ENCODE measurements at regions not wholly inside any gene's neighbourhood (a gene's known extent, or its start where the extent isn't known, plus 50 kb on each side); places are given as distances from the start of the nearest gene placed in this dataset.
"Not testable (repeated sequence)": the region's sequence is repeated elsewhere in the genome, so short reads cannot be mapped to it uniquely, and the experiment has no call there.

DNA sequence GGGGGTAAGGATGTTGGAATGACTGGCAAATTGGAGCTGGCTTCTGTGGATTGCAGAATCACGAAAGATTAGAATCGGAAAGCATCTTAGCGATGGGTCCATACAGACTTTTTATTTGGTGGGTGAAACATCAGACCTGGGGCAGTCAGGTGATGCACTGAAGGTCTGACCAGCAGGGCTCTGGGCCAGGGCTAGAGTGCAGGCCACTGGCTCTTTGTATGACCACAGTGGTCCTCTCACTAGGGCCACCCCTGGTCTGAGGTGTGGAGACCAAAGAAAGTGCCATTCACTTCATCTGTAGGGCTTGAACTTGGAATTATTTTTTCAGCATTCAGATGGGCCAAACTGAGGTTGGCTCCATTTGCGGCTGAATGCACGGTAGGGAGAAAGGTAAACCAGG, 306.4 kb downstream of the RPS6KC1 start:
- H3F3A ChIP-seq (ENCODE audit: insufficient read depth, low read length) = no peaks in the 10 kb centered on the region
- H3K4me1 ChIP-seq (ENCODE audit: insufficient read depth, low read length, severe bottlenecking) = no peaks in the 10 kb centered on the region
- H3K36me3 ChIP-seq (ENCODE audit: insufficient read depth, low read length) = no peaks in the 10 kb centered on the region
- H3K9me2 ChIP-seq (ENCODE audit: low read depth, low read length) = no peaks in the 10 kb centered on the region
- H3K4me3 ChIP-seq (ENCODE audit: low read depth, low read length, poor library complexity, severe bottlenecking) = no peak overlapping the region
- H3K27ac ChIP-seq (ENCODE audit: low read depth, low read length, poor library complexity, severe bottlenecking) = no peak overlapping the region
- no peaks in the 10 kb centered on the region for H3K9me3 ChIP-seq (ENCODE audit: low read length)
- no peaks in the 10 kb centered on the region for H3K79me2 ChIP-seq (ENCODE audit: insufficient read depth, low read length)
- H3K4me2 ChIP-seq (ENCODE audit: low read length) = no peak overlapping the region
- H2AFZ ChIP-seq (ENCODE audit: low read length) = no peak overlapping the region
- no peaks in the 10 kb centered on the region for H3K27me3 ChIP-seq (ENCODE audit: insufficient read depth, low read length)
- no peak overlapping the region for H3K9ac ChIP-seq (ENCODE audit: low read length)
- no peak for TF ChIP-seq EZH2 (IDR thresholded peaks at IDR 0.05; ENCODE audit: borderline replicate concordance, low read length)
- TF ChIP-seq, protein P1, sequence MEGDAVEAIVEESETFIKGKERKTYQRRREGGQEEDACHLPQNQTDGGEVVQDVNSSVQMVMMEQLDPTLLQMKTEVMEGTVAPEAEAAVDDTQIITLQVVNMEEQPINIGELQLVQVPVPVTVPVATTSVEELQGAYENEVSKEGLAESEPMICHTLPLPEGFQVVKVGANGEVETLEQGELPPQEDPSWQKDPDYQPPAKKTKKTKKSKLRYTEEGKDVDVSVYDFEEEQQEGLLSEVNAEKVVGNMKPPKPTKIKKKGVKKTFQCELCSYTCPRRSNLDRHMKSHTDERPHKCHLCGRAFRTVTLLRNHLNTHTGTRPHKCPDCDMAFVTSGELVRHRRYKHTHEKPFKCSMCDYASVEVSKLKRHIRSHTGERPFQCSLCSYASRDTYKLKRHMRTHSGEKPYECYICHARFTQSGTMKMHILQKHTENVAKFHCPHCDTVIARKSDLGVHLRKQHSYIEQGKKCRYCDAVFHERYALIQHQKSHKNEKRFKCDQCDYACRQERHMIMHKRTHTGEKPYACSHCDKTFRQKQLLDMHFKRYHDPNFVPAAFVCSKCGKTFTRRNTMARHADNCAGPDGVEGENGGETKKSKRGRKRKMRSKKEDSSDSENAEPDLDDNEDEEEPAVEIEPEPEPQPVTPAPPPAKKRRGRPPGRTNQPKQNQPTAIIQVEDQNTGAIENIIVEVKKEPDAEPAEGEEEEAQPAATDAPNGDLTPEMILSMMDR (IDR thresholded peaks at IDR 0.05; ENCODE audit: low read length) = no peak
- no peaks in the 10 kb centered on the region for H4K20me1 ChIP-seq (ENCODE audit: insufficient read depth, low read length)

DNA sequence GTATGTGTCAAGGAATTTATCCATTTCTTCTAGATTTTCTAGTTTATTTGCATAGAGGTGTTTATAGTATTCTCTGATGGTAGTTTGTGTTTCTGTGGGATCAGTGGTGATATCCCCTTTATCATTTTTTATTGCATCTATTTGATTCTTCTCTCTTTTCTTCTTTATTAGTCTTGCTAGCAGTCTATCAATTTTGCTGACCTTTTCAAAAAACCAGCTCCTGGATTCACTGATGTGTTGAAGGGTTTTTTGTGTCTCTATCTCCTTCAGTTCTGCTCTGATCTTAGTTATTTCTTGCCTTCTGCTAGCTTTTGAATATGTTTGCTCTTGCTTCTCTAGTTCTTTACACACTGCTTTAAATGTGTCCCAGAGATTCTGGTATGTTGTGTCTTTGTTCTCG, 307.3 kb downstream of the RPS6KC1 start:
- H2AFZ ChIP-seq (ENCODE audit: low read length); H3K4me2 ChIP-seq (ENCODE audit: low read length); H3K36me3 ChIP-seq (ENCODE audit: insufficient read depth, low read length); H3K27ac ChIP-seq (ENCODE audit: low read depth, low read length, poor library complexity, severe bottlenecking); H3F3A ChIP-seq (ENCODE audit: insufficient read depth, low read length); H3K27me3 ChIP-seq (ENCODE audit: insufficient read depth, low read length); H3K79me2 ChIP-seq (ENCODE audit: insufficient read depth, low read length); H3K9me3 ChIP-seq (ENCODE audit: low read length); H3K4me3 ChIP-seq (ENCODE audit: low read depth, low read length, poor library complexity, severe bottlenecking); H3K9ac ChIP-seq (ENCODE audit: low read length); H3K9me2 ChIP-seq (ENCODE audit: low read depth, low read length); H3K4me1 ChIP-seq (ENCODE audit: insufficient read depth, low read length, severe bottlenecking); H4K20me1 ChIP-seq (ENCODE audit: insufficient read depth, low read length): not testable (repeated sequence)

DNA sequence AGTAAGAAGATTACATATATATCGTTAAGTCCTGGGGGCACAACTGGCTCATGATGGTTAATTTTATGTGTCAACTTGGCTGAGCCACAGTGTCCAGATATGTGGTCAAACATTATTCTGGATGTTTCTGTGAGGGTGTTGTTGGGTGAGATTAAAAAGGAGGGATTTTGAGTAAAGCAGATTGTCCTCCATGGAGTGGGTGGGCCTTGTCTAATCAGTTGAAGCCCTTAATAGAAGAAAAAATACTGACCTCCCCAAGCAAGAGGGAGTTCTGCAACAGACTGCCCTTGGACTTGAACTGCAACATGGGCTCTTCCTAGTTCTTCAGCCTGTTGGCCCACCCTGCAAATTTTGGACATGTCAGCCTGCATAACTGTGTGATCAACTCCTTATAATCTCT, 311.6 kb downstream of the RPS6KC1 start:
- no peak overlapping the region for H2AFZ ChIP-seq (ENCODE audit: low read length)
- no peaks in the 10 kb centered on the region for H4K20me1 ChIP-seq (ENCODE audit: insufficient read depth, low read length)
- H3K79me2 ChIP-seq (ENCODE audit: insufficient read depth, low read length) = no peaks in the 10 kb centered on the region
- no peaks in the 10 kb centered on the region for H3K9me3 ChIP-seq (ENCODE audit: low read length)
- H3K27me3 ChIP-seq (ENCODE audit: insufficient read depth, low read length) = no peaks in the 10 kb centered on the region; the same call in 1 of the 2 replicates
- no peaks in the 10 kb centered on the region for H3K36me3 ChIP-seq (ENCODE audit: insufficient read depth, low read length)
- TF ChIP-seq, protein P1 (IDR thresholded peaks at IDR 0.05; ENCODE audit: low read length) = no peak
- TF ChIP-seq EZH2 (IDR thresholded peaks at IDR 0.05; ENCODE audit: borderline replicate concordance, low read length) = no peak
- no peaks in the 10 kb centered on the region for H3K4me1 ChIP-seq (ENCODE audit: insufficient read depth, low read length, severe bottlenecking)
- no peaks in the 10 kb centered on the region for H3K9me2 ChIP-seq (ENCODE audit: low read depth, low read length)
- H3K27ac ChIP-seq (ENCODE audit: low read depth, low read length, poor library complexity, severe bottlenecking) = no peak overlapping the region
- H3K4me2 ChIP-seq (ENCODE audit: low read length) = no peak overlapping the region
- no peak overlapping the region for H3K4me3 ChIP-seq (ENCODE audit: low read depth, low read length, poor library complexity, severe bottlenecking)
- no peak overlapping the region for H3K9ac ChIP-seq (ENCODE audit: low read length)
- no peaks in the 10 kb centered on the region for H3F3A ChIP-seq (ENCODE audit: insufficient read depth, low read length)

DNA sequence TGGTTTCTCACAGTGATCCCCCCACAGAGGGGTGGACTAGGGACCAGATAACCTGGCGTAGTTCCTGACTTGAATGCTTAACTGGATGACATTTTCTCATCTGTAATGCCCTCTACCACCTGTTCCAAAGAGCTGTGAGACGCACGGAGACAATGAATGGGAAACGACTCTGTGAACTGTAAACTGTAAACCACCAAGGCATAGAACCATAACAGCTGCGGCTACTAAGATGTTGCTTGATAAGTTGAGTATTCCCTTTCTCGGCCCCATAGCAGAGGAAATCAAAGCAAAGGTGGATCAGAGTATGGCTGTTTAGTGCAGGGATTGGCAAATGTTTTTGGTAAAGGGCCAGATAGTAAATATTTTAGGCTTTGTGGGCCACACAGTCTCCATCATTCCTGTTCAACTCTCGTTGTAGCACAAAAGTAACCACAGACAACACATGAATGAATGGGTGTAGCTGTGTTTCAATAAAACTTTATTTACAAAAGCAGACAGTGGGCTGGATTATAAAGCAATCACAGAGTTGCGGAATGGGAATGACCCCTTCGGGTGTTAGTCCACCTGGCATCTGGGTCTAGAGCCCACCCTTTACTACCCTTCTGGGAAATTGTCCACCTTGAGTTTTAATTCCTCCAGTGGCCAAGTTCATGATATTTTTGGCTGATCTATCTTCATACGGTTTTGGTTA, 315.2 kb downstream of the RPS6KC1 start:
- H4K20me1 ChIP-seq (ENCODE audit: insufficient read depth, low read length) = no peaks in the 10 kb centered on the region
- H3K9ac ChIP-seq (ENCODE audit: low read length) = no peak overlapping the region
- no peak for TF ChIP-seq EZH2 (IDR thresholded peaks at IDR 0.05; ENCODE audit: borderline replicate concordance, low read length)
- TF ChIP-seq, protein P1 (IDR thresholded peaks at IDR 0.05; ENCODE audit: low read length) = no peak
- no peaks in the 10 kb centered on the region; the same call in 1 of the 2 replicates for H3K27me3 ChIP-seq (ENCODE audit: insufficient read depth, low read length)
- H3K36me3 ChIP-seq (ENCODE audit: insufficient read depth, low read length) = no peaks in the 10 kb centered on the region
- no peak overlapping the region for H3K4me2 ChIP-seq (ENCODE audit: low read length)
- H3K27ac ChIP-seq (ENCODE audit: low read depth, low read length, poor library complexity, severe bottlenecking) = no peak overlapping the region
- H3K4me1 ChIP-seq (ENCODE audit: insufficient read depth, low read length, severe bottlenecking) = no peaks in the 10 kb centered on the region
- no peaks in the 10 kb centered on the region for H3F3A ChIP-seq (ENCODE audit: insufficient read depth, low read length)
- no peak overlapping the region for H3K4me3 ChIP-seq (ENCODE audit: low read depth, low read length, poor library complexity, severe bottlenecking)
- no peaks in the 10 kb centered on the region for H3K79me2 ChIP-seq (ENCODE audit: insufficient read depth, low read length)
- no peak overlapping the region for H2AFZ ChIP-seq (ENCODE audit: low read length)
- no peaks in the 10 kb centered on the region for H3K9me2 ChIP-seq (ENCODE audit: low read depth, low read length)
- no peaks in the 10 kb centered on the region for H3K9me3 ChIP-seq (ENCODE audit: low read length)

Data from OCI-LY1 (cell line).